Epithelial cell of esophagus (primary cell): ENCODE measurements at regions not wholly inside any gene's neighbourhood (a gene's known extent, or its start where the extent isn't known, plus 50 kb on each side); places are given as distances from the start of the nearest gene placed in this dataset.

ENCODE experiments used
- DNase-seq: peaks from one replicate; pipeline ENCODE4 v3.0.0; 2010; ENCODE audit warnings: low read depth
- H3K4me3 ChIP-seq: 2 replicates; pipeline ENCODE4 v1.5.1; 2011; ENCODE audit warnings: mild to moderate bottlenecking, low read length, control low read depth
- CTCF ChIP-seq: IDR thresholded peaks from 2 replicates; pipeline ENCODE4 v1.5.1; 2011; ENCODE audit warnings: low read depth, mild to moderate bottlenecking, low read length, control low read depth, inconsistent platforms; ENCODE audit not compliant: insufficient read depth; ENCODE audit errors: missing control alignments

- TF ChIP-seq CTCF, result no peak
- no peak for DNase-seq
- H3K4me3 ChIP-seq, result no peak overlapping the region
These were observed 91.6 kb upstream of the ZNF469 start for GRCh38 chr16:88290850-88291830.

GRCh38 chr16:88292007-88292970, 90.5 kb upstream of the ZNF469 start:
- no peak overlapping the region for H3K4me3 ChIP-seq
- TF ChIP-seq CTCF, result no peak

GRCh38 chr16:88293097-88293496, 89.7 kb upstream of the ZNF469 start:
- DNase-seq, result no peak
- H3K4me3 ChIP-seq, result no peak overlapping the region
- no peak for TF ChIP-seq CTCF

More at GRCh38 chr16:88292007-88292970, 90.5 kb upstream of the ZNF469 start:
- DNase-seq, result no peak

- TF ChIP-seq CTCF, result no peak
- DNase-seq, result no peak
- no peak overlapping the region for H3K4me3 ChIP-seq
These were observed 86.9 kb upstream of the ZNF469 start for GRCh38 chr16:88295671-88296436.

- TF ChIP-seq CTCF, result no peak
- DNase-seq, result no peak
- no peak overlapping the region for H3K4me3 ChIP-seq
These were observed 86.2 kb upstream of the ZNF469 start for GRCh38 chr16:88296437-88297177.

- peak; percentile 42 for DNase-seq
- H3K4me3 ChIP-seq, result no peak overlapping the region
- TF ChIP-seq CTCF, result no peak
These were observed 85.5 kb upstream of the ZNF469 start for GRCh38 chr16:88297178-88297720.
